ENCODE measurements at regions not wholly inside any gene's neighbourhood (a gene's known extent, or its start where the extent isn't known, plus 50 kb on each side); places are given as distances from the start of the nearest gene placed in this dataset.
"Not testable (repeated sequence)": the region's sequence is repeated elsewhere in the genome, so short reads cannot be mapped to it uniquely, and the experiment has no call there.

DNA sequence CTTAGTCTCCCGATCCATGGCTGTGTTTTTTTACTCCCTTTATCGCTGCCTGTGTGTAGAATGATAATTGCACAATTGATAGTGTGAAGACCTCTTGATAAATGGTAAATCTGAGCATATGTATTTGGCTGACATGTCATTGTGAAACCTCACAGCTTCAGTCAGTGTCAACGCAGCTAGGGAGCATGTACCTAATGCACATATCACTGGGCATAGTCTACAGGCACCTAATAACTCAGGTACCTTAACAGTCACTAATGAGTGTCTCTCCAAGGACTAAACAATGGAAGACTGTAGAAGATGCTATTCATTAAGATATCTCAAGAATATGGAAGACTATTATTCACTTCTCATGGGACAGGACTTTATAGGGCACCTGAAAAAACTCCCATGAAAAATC is 101.0 kb upstream of the PTPN20 start:
- not testable (repeated sequence) for DNase-seq

DNA sequence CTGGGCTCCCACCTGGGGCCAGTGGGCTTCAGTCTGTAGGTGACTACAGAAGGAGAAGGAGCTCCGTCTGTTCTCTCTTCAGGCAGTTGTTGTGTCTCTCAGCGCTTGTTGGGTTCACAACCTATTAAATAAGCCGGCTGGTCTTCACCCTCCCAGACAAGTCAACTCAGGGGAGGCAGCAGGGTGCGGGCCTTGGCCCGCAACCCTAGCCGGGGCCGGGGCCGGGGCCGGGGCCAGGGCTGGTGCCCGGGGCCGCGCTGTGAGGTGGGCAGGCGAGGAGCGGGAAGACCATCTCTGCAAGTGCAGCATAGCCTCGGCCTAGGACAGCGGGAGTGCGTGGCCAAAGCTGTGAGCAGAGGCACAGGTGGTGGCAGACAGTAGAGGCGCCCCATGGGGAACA is 95.1 kb upstream of the PTPN20 start:
- not testable (repeated sequence) for DNase-seq

DNA sequence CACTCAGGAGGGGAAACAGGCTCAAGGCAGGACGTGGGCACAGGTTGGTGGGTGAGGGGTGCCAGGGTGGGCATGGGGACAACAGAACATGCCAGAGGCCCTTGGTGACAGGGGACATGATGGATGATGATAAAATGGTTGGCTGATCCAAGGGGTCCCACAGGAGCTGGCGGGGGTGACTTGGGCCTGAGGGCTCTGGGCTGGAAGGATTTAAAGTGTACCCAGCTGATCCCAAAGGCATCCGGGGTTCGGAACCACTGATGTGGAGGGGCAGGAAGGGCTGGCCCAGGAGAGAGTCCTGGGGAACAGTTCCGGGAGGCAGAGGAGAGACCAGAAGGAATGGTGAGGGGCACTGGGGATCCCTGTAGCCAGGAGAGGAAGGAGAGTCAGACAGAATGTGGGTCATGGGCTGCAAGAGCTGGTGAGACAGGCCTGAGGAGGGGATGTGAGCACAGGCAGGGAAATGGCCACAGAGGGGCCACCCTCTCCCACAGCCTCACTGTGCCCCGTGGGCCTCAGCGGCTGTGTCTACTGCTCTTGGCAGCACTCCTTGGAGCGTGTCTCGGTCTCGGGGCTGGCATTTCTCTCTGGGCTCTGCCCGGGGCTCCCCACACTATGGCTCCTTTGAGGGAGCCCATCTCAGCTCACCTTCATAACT is 70.7 kb upstream of the PTPN20 start:
- DNase-seq, result not testable (repeated sequence)

DNA sequence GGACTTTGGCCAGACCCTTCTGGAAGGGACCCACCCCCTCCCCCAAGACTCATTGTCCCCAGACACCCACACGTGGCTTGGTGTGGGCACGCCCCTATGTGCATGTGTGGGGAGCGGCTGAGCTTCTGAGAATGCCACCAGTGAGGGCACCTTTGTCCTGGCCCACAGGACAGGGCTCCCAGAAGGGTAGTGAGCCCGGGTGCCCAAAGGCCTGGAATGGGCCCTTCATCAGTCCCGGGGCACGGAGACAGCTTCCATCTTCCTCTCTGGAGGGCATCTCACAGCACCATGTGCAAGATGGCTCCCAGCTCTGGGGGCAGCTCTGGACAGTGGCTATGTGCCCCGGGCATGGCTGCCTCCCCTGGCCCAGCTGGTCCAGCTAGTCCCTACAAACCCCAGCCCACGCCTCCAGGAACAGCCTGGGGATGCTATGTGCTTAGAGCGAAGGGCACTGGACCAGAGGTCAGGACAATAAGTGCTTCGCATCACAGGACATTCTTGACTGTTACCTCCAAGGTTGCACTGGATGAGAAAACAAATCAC is 70.1 kb upstream of the PTPN20 start:
- DNase-seq, result not testable (repeated sequence)

DNA sequence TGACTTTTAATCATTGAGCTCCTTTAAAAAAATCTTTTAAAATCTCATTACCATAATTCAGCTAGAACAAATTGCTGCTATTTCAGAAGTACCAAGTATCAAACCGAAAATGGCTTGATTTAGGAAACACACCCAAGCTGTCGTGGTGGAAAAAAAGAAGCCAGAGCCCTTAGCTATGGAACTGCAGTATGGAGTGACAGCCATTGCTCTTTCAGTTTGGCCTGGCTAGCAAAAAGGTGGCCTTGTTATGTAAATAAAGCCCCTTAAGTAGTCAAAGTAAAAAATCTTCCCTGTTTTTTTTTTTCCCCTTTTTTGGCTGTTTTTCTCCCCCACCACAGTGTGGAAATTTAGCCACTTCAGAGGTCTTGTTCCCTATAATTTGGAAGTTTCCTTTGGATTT is 66.0 kb upstream of the PTPN20 start:
- not testable (repeated sequence) for DNase-seq

DNA sequence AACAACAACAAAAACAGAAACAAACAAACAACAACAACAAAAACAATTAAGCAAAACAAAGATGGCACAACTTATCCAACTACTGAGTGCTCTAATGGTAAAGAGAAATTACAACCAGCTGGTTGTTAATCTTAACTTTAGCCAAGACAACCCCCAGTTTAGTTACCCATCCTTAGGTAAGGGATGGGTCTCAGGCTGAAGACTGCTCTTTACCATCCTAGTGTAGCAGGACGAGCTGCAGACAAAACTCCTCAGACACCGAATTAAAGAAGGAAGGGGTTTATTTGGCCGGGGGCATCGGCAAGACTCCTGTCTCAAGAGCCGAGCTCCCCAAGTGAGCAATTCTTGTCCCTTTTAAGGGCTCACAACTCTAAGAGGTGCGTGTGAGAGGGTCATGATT is 65.6 kb upstream of the PTPN20 start:
- not testable (repeated sequence) for DNase-seq

DNA sequence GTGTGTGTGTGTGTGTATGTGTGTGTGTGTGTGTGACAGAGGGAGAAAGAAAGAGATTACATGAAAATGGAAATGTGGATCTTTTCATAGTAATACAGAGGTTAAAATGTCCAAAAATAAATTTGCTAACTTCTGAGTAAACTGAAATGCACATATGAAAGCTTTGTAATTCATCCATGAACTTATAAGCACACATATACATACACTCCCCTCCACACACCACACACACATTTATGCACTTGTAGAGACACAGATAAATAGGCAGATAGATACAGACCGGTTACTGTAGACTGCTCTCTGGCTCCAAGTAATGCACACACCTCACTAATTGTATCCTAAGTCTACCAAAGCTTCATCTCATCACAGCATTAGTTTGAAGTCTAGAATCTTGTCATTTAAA is 50.5 kb upstream of the PTPN20 start:
- not testable (repeated sequence) for DNase-seq
